Ishikawa (cell line): ENCODE measurements at regions not wholly inside any gene's neighbourhood (a gene's known extent, or its start where the extent isn't known, plus 50 kb on each side); places are given as distances from the start of the nearest gene placed in this dataset.

Experiments used
- CEBPB ChIP-seq: IDR thresholded peaks from 2 replicates; pipeline ENCODE4 v1.6.1; 2012
- CREB1 ChIP-seq: IDR thresholded peaks from 2 replicates; pipeline ENCODE4 v1.6.1; 2012; ENCODE audit warnings: low read depth
- EP300 ChIP-seq: IDR thresholded peaks from 2 replicates; pipeline ENCODE4 v1.6.1; 2012; ENCODE audit warnings: borderline replicate concordance
- NFIC ChIP-seq: IDR thresholded peaks from 2 replicates; pipeline ENCODE4 v1.6.1; 2012
- TAF1 ChIP-seq: IDR thresholded peaks from 2 replicates; pipeline ENCODE4 v1.6.1; 2012; ENCODE audit warnings: low read depth, mild to moderate bottlenecking
- TCF12 ChIP-seq: IDR thresholded peaks from 2 replicates; pipeline ENCODE4 v1.6.1; 2012; ENCODE audit warnings: low read depth
- YY1 ChIP-seq: IDR thresholded peaks from 2 replicates; pipeline ENCODE4 v1.6.1; 2012; ENCODE audit warnings: low read depth
- ZBTB7A ChIP-seq: IDR thresholded peaks from 2 replicates; pipeline ENCODE4 v1.6.1; 2012; ENCODE audit warnings: low read depth
- TF ChIP-seq, protein P1 (sequence below): IDR thresholded peaks from 2 replicates; pipeline ENCODE4 v1.6.1; 2012
- TF ChIP-seq, protein P2 (sequence below): IDR thresholded peaks from 2 replicates; pipeline ENCODE4 v1.6.1; 2012
- TF ChIP-seq, protein P3 (sequence below): IDR thresholded peaks from 2 replicates; pipeline ENCODE4 v1.6.1; 2012; ENCODE audit warnings: low read depth, mild to moderate bottlenecking

DNA sequence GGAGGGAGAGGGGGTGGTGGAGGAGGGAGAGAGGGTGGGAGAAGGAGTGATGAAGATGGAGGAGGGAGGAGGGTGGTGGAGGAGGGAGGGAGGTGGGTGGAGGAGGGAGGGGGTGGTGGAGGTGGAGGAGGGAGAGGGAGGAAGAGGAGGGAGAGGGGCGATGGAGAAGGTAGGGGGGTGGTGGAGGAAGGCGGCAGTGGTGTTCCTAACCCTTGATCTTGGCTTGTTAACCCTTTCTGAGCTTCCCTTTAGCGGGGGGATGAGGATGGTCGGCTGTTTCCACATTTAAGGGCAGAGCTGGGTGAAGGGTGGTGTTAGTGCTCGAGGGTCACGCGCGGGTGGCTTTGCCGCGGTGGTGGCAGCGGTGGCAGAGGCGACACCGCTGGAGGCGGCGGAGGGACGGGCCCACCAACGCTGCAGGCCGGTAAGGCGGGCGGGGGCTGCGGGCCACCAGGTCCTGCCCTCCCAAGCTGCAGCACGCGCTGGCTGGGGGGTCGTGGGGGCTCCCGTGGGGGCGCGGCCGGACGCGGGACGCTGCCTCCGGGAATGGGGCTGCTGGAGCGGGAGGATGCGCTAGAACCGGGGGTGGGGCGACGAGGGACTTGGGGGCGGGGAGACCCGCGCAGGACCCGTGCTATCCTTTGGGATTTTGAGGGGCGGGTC, 156.3 kb downstream of the PTPN11 start:
- TF ChIP-seq, protein P1, sequence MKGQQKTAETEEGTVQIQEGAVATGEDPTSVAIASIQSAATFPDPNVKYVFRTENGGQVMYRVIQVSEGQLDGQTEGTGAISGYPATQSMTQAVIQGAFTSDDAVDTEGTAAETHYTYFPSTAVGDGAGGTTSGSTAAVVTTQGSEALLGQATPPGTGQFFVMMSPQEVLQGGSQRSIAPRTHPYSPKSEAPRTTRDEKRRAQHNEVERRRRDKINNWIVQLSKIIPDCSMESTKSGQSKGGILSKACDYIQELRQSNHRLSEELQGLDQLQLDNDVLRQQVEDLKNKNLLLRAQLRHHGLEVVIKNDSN = no peak
- TF ChIP-seq EP300 = no peak
- no peak for TF ChIP-seq TAF1
- TF ChIP-seq YY1 = no peak
- TF ChIP-seq ZBTB7A = no peak
- TF ChIP-seq, protein P2, sequence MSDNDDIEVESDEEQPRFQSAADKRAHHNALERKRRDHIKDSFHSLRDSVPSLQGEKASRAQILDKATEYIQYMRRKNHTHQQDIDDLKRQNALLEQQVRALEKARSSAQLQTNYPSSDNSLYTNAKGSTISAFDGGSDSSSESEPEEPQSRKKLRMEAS = no peak
- TF ChIP-seq TCF12 = no peak
- TF ChIP-seq, protein P3, sequence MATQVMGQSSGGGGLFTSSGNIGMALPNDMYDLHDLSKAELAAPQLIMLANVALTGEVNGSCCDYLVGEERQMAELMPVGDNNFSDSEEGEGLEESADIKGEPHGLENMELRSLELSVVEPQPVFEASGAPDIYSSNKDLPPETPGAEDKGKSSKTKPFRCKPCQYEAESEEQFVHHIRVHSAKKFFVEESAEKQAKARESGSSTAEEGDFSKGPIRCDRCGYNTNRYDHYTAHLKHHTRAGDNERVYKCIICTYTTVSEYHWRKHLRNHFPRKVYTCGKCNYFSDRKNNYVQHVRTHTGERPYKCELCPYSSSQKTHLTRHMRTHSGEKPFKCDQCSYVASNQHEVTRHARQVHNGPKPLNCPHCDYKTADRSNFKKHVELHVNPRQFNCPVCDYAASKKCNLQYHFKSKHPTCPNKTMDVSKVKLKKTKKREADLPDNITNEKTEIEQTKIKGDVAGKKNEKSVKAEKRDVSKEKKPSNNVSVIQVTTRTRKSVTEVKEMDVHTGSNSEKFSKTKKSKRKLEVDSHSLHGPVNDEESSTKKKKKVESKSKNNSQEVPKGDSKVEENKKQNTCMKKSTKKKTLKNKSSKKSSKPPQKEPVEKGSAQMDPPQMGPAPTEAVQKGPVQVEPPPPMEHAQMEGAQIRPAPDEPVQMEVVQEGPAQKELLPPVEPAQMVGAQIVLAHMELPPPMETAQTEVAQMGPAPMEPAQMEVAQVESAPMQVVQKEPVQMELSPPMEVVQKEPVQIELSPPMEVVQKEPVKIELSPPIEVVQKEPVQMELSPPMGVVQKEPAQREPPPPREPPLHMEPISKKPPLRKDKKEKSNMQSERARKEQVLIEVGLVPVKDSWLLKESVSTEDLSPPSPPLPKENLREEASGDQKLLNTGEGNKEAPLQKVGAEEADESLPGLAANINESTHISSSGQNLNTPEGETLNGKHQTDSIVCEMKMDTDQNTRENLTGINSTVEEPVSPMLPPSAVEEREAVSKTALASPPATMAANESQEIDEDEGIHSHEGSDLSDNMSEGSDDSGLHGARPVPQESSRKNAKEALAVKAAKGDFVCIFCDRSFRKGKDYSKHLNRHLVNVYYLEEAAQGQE = no peak
- TF ChIP-seq CEBPB = no peak
- TF ChIP-seq NFIC = no peak
- TF ChIP-seq CREB1 = no peak
